GM21529 (cell line): ENCODE measurements at regions not wholly inside any gene's neighbourhood (a gene's known extent, or its start where the extent isn't known, plus 50 kb on each side); places are given as distances from the start of the nearest gene placed in this dataset.

ENCODE experiments used
- ATAC-seq: cut with Tn5 transposase; IDR thresholded peaks from one replicate; pipeline ENCODE4 v1.9.1; 2021; ENCODE audit not compliant: unreplicated experiment

- no peak for ATAC-seq
These were observed 795.1 kb upstream of the ARPP21 start for GRCh38 chr3:34844323-34844620.

DNA sequence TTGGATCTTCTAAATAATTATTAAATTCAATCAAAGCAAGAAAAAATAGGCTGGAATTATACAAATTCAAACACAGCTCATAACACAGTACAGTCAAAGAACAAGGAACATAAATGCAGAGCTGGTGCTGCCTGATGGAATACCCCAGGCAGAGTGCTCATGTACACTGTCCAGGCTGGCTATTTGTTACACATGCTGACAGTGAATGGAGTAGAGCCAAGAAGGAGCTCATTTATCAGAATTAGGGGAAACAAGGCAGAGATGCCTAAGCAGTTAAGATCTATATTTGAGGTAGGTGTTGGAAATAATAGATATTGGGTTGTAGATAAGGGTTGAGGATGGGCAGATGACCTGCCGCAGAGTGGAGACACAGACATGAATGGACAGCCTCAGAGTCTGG lies 788.2 kb upstream of the ARPP21 start:
- no peak for ATAC-seq

DNA sequence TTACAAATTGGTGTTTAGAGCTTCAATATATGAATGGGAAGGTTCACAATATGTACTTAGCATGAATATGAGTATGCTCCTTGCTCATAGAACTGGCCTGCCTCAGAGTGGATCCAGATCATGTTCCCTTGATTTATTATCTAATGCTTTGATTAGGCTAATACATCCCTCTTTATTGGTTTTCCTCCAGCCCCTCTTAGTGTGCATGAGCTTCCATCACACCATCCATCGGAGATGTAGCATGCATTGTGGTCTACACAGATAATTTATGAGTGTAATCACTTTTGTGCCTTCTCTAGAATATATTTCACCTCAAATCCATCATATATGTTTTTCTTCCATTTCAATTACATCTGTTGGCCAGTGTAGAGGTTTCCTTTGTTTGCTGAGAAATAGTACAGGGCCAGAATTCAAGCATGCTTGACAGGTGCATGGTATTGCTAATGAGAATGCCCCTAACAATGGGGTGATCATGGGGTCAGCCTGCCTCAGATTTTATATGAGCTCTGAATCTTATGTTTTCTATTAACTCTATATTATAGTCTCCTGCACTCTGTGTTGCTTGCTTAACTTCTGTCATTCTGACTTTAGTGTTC lies 786.4 kb upstream of the ARPP21 start:
- no peak for ATAC-seq

DNA sequence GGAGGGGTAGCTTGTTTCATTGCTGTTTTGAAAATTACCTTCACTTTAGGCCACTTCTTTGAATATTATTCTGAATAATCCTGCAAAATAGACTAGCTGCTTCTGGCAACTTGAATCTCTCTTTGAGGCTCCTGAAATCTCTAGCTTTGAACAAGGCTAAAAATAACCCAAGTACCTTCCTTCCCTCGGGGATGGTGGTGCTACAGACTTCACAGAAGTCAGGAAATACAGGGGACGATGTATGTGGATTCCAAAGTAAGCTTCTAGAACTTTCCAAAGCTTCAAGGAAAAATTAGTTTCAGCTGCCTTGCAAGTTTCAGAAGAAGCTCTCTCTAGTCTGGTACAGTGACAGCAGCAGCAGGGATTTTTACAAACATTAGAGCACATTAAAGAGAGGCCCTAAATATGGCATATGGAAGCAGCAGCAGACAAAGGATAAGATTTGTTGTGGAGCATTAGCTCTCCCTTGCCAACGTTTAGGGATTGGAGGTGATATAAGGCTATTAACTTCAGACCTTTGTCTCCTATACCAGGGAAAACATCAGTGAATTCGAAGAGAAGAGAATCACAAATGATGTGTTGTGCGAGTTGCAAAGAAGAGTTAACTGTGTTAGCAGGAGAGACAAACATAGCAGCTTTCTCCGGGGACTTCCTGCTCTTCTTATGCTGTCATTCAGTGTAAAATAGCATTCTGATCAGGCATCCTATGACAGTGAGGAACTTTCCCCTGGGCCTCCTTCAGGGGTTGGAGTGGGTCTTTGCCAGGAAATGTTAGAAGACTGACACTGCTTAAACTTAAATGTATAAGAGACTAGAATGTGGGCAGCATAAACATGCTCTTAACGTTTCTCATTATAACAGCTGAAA lies 783.0 kb upstream of the ARPP21 start:
- ATAC-seq = no peak

GRCh38 chr3:34858067-34858660 lies 781.2 kb upstream of the ARPP21 start:
- no peak for ATAC-seq

DNA sequence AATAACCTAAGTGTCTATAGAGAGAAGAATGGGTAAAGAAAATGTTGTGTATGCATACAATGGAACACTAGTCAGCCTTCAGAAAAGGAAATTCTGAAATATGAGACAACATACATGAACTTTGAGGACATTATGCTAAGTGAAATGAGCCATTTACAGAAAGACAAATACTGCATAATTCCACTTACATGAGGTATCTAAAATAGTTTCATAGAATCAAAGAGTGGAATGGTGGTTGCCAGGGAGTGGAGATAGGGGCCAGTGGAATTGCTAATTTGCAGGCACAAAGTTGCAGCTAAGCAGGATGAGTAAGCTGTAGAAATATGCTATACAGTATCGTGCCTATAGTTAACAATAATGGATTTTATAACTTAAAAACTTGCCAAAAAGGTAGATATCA lies 779.6 kb upstream of the ARPP21 start:
- no peak for ATAC-seq

- no peak for ATAC-seq
These were observed 776.9 kb upstream of the ARPP21 start for GRCh38 chr3:34862456-34862855.

- ATAC-seq = no peak
These were observed 775.8 kb upstream of the ARPP21 start for GRCh38 chr3:34863485-34863884.

DNA sequence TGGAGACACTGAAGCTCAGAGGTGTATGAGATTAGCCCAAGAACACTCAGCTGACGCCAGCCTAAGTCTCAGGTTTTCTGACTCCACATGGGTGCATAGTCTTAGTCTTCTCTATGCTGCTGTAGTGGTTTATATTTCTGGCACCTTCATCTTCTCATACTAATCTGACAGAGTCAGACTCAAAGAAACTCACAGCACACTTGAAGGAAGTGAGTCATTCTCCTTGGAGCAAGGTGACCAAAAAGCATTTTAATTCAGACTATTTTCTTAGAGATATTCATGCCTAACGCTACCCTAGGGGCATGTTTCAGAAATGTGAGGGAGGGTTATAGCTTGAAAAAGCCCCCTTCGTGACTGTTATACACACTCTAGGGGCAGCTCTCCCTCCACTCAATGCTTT lies 775.3 kb upstream of the ARPP21 start:
- ATAC-seq = no peak

DNA sequence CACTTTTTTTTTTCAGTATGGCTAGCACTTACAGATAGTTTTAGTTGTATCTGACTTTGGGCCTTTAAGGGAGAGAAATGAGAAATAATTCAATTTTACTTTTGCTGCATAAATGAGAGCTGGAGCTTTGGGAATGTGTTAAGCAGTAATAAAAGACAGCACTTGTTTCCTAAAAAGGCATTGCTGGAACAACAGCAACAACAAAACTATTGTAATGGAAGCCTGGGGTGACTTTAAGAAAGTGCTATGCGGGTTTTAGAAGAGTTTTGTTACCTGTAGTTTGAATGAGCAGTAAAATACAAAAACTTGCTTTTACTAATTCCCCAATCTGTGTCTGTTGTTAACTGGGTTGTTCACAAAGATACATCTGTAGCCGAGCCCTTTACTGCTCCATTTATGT lies 774.0 kb upstream of the ARPP21 start:
- ATAC-seq = no peak

DNA sequence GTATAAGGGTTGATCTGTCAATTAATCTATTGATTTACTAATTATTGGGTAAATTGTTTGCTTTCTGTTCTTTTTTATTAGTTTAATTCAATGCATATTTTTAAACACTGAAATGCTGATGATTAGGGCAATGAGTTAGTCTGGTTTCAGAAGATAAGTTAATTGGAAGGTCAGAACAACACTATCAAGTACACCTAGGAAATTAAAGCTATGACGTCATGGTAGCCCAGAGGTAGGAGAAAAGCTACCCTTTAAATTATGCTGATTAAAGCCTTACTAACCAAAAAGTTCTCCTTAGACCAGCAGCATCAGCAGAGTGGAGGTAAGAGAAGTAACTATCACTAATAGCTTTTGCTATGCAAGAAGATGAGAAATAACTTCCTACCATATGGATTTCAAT lies 770.4 kb upstream of the ARPP21 start:
- ATAC-seq = no peak

- no peak for ATAC-seq
These were observed 769.6 kb upstream of the ARPP21 start for GRCh38 chr3:34869696-34870095.

- no peak for ATAC-seq
These were observed 766.9 kb upstream of the ARPP21 start for GRCh38 chr3:34872406-34872805.

- no peak for ATAC-seq
These were observed 762.3 kb upstream of the ARPP21 start for GRCh38 chr3:34876997-34877396.

GRCh38 chr3:34878488-34878887 lies 760.8 kb upstream of the ARPP21 start:
- ATAC-seq = no peak

DNA sequence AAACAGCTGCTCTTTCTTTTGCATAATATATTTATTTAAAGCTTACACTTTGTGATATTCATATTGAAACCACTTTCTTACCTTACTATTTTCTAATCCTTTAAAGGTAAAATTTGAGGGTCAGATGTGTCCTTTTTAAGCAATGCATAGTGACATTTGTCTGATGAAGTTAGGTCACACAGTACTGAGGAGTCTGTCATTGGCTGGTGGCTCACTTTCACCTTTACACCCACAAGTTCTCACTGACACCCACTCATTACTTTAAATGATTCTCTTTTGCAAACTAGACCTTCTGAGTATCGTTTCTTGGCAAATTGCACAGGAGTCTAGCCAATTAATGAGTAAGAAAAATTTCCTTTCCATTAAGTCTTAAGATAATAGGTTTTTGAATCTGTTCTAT lies 758.3 kb upstream of the ARPP21 start:
- ATAC-seq = peak; percentile 57

DNA sequence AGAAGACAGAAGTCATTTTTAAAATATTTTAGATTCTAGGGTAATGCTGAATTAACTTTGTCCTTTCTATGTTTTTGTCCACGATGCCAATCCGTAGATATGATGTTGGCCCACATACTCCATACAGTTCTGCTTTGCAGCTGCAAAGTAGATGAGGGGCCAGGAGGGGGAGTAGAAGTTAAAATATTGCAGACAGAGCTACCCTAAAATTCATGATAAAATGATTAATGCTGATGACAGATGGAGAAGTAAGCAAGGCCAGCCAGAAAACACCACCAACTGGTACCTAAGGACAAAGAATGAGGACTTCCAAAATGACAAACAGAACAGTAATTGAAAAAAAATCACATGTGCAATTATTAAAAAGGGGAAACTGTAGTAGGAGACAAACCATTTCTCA lies 756.6 kb upstream of the ARPP21 start:
- no peak for ATAC-seq

DNA sequence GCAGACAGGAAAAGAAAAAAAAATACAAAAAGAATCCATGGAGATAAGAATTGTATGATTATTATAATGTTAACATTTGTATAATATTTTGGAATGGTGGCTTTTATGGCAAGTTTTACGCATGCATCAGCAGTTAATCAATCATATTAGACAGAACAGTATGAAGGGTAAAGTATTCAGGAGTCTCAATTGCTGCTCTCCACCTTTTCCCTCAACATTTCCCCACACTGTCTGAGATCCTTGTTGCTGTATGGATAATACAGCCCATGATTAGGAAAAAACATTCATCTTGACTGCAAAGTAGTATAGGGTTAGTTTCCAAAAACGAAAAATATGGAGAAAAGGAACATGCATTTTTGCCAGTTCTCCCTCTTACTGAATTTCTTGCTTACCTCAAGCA lies 755.3 kb upstream of the ARPP21 start:
- no peak for ATAC-seq

DNA sequence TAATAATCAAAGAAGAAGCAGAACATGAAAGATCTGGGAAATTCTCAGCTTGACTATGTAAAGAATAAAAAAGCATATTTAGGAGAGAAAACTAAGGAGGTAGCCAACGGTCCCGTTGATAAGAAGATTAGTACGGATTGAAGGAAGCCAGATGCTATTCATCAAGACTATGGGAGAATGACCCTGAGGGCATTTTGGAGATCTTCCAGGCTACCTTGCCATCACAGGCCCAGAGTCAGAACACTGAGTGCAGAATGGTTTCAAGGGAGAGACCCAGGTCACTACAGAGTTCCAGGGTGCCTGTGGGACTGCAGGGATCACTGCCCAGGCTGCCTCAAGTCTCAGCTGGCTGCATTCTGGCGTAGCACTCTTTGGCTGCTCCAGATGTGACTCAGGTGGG lies 752.9 kb upstream of the ARPP21 start:
- ATAC-seq = no peak

DNA sequence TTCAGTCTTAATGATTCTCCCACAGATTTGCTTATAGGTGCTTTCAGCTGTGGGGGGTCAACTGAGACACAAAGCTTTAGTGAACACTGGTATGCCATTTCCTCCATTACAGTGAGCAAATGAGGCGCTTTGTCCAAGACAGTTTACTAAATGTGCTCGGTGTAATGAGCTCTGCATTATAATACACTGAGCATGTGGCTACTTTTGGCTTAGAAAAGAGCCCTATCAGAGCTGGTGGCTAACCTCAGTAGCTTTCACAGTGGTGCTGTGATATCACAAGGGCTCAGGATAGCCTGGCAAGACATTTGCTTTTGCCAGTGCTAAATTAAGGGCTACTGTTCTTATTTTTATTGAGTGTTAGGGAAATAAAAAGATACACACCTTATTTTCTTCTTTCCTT lies 749.7 kb upstream of the ARPP21 start:
- ATAC-seq = no peak

GRCh38 chr3:34890247-34890646 lies 749.1 kb upstream of the ARPP21 start:
- no peak for ATAC-seq

DNA sequence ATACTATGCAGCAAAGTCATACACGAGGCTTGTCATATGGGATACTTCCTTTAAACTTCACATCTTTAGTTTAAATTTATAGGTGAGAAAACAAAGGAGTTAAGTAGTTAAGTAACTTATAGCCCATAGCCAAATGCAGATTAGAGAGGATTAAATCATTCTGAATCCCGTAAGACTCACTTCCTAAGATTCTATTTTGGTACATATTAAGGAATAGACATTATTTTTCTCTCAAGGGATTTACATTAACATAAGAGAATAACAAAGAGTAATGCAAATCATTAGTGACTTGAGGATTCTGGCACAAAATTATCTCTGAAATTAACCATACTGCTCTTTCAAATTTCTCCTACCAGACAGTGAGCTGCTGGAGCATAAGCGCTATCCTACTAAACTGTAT lies 747.4 kb upstream of the ARPP21 start:
- ATAC-seq = no peak

- no peak for ATAC-seq
These were observed 743.5 kb upstream of the ARPP21 start for GRCh38 chr3:34895841-34896240.
